NB4 (cell line): ENCODE measurements at regions not wholly inside any gene's neighbourhood (a gene's known extent, or its start where the extent isn't known, plus 50 kb on each side); places are given as distances from the start of the nearest gene placed in this dataset.

Source experiments
- MYC ChIP-seq: IDR thresholded peaks from 2 replicates; pipeline ENCODE4 v1.6.1; 2011; ENCODE audit warnings: low read depth, low read length
- POLR2A ChIP-seq: IDR thresholded peaks from 2 replicates; pipeline ENCODE4 v1.6.1; 2011; ENCODE audit warnings: mild to moderate bottlenecking; ENCODE audit not compliant: insufficient read length; ENCODE audit errors: extremely low read depth
- TF ChIP-seq, protein P1 (sequence below): IDR thresholded peaks from one replicate; pipeline ENCODE4 v1.5.1; 2012; ENCODE audit warnings: low read depth, low read length
- TF ChIP-seq, protein P2 (sequence below): IDR thresholded peaks from 2 replicates; pipeline ENCODE4 v1.6.1; 2011; ENCODE audit warnings: low read depth, low read length

DNA sequence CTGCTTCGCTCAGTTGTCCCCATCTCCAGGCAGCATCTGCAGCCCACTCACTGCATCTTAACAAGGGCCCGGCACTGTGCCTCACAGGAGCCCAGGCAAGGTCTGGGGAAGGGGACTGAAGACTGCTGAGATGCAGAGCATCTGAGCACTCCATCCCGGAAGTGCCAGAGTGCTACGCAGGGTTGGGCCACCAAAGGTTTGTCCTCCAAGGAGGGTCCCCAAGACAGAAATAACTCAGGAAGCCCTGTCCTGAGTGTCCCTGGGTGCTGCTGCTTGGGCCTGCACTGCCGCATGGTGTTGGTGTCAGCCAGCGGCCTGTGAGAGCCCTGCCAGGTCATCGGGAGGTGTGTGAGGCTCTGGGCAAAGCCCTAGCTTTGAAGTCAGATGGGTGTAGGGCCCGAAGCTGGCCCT is 288.2 kb upstream of the ZMIZ1 start:
- TF ChIP-seq, protein P1, sequence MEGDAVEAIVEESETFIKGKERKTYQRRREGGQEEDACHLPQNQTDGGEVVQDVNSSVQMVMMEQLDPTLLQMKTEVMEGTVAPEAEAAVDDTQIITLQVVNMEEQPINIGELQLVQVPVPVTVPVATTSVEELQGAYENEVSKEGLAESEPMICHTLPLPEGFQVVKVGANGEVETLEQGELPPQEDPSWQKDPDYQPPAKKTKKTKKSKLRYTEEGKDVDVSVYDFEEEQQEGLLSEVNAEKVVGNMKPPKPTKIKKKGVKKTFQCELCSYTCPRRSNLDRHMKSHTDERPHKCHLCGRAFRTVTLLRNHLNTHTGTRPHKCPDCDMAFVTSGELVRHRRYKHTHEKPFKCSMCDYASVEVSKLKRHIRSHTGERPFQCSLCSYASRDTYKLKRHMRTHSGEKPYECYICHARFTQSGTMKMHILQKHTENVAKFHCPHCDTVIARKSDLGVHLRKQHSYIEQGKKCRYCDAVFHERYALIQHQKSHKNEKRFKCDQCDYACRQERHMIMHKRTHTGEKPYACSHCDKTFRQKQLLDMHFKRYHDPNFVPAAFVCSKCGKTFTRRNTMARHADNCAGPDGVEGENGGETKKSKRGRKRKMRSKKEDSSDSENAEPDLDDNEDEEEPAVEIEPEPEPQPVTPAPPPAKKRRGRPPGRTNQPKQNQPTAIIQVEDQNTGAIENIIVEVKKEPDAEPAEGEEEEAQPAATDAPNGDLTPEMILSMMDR, result no peak
- TF ChIP-seq POLR2A (no peak), MYC (no peak)
- TF ChIP-seq, protein P2, sequence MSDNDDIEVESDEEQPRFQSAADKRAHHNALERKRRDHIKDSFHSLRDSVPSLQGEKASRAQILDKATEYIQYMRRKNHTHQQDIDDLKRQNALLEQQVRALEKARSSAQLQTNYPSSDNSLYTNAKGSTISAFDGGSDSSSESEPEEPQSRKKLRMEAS, result no peak
